GM12878 (cell line): ENCODE measurements at regions not wholly inside any gene's neighbourhood (a gene's known extent, or its start where the extent isn't known, plus 50 kb on each side); places are given as distances from the start of the nearest gene placed in this dataset.
A peak's percentile ranks its signal among the peaks of the same experiment; 100 is the strongest.

Source experiments
- ATF7 ChIP-seq: fragments of 450-650 bp; IDR thresholded peaks from 2 replicates; pipeline ENCODE4 v1.6.1; 2016; ENCODE audit warnings: low read depth, mild to moderate bottlenecking
- CHD2 ChIP-seq: IDR thresholded peaks from 2 replicates; pipeline ENCODE4 v1.6.1; 2011; ENCODE audit warnings: low read depth, low read length, improper control_type of control experiment, borderline replicate concordance
- CREB1 ChIP-seq: IDR thresholded peaks from 2 replicates; pipeline ENCODE4 v1.6.1; 2012; ENCODE audit warnings: low read depth, mild to moderate bottlenecking, inconsistent platforms
- IRF4 ChIP-seq: IDR thresholded peaks from 2 replicates; pipeline ENCODE4 v1.6.1; 2011; ENCODE audit warnings: low read depth, low read length
- JUND ChIP-seq: IDR thresholded peaks from 2 replicates; pipeline ENCODE4 v1.6.1; 2012; ENCODE audit warnings: low read depth, mild to moderate bottlenecking, low read length, improper control_type of control experiment, moderate library complexity
- KAT2A ChIP-seq: conservative IDR thresholded peaks from 2 replicates; pipeline ENCODE4 v1.6.1; 2011; ENCODE audit warnings: low read depth, low read length; ENCODE audit not compliant: control insufficient read depth
- MEF2B ChIP-seq: fragments of 450-650 bp; IDR thresholded peaks from 2 replicates; pipeline ENCODE4 v1.6.1; 2018; ENCODE audit warnings: mild to moderate bottlenecking, moderate library complexity; ENCODE audit not compliant: partially characterized antibody, poor library complexity, severe bottlenecking
- MTA2 ChIP-seq: fragments of 450-650 bp; IDR thresholded peaks from 2 replicates; pipeline ENCODE4 v1.6.1; 2016; ENCODE audit warnings: low read depth, mild to moderate bottlenecking, moderate library complexity
- NR2F1 ChIP-seq: fragments of 450-650 bp; conservative IDR thresholded peaks from 2 replicates; pipeline ENCODE4 v1.6.1; 2017; ENCODE audit warnings: mild to moderate bottlenecking
- NRF1 ChIP-seq: conservative IDR thresholded peaks from 2 replicates; pipeline ENCODE4 v1.6.1; 2011; ENCODE audit warnings: mild to moderate bottlenecking, low read depth, low read length, improper control_type of control experiment
- SIN3A ChIP-seq: IDR thresholded peaks from 2 replicates; pipeline ENCODE4 v1.6.1; 2012; ENCODE audit warnings: low read depth, low read length, improper control_type of control experiment
- SMARCA5 ChIP-seq: fragments of 450-650 bp; IDR thresholded peaks from 2 replicates; pipeline ENCODE4 v1.6.1; 2017; ENCODE audit warnings: mild to moderate bottlenecking
- SMC3 ChIP-seq: IDR thresholded peaks from 2 replicates; pipeline ENCODE4 v1.6.1; 2011; ENCODE audit warnings: low read length, improper control_type of control experiment, borderline replicate concordance
- SREBF1 ChIP-seq: IDR thresholded peaks from 2 replicates; pipeline ENCODE4 v1.6.1; 2012; ENCODE audit warnings: mild to moderate bottlenecking, low read length
- WRNIP1 ChIP-seq: IDR thresholded peaks from 2 replicates; pipeline ENCODE4 v1.6.1; 2011; ENCODE audit warnings: low read depth, low read length, improper control_type of control experiment, borderline replicate concordance
- ZBTB11 ChIP-seq: fragments of 450-650 bp; formaldehyde crosslinking; IDR thresholded peaks from 2 replicates; pipeline ENCODE4 v1.5.0; 2022; ENCODE audit warnings: mild to moderate bottlenecking, missing genetic modification characterization
- TF ChIP-seq, protein P1 (sequence below): IDR thresholded peaks from 2 replicates; pipeline ENCODE4 v1.6.1; 2011; ENCODE audit warnings: low read depth, low read length, improper control_type of control experiment, borderline replicate concordance
- TF ChIP-seq, protein P2 (sequence below): fragments of 450-650 bp; IDR thresholded peaks from 2 replicates; pipeline ENCODE4 v1.6.1; 2017; ENCODE audit warnings: mild to moderate bottlenecking, moderate library complexity
- TF ChIP-seq, protein P3 (sequence below): fragments of 450-650 bp; IDR thresholded peaks from 2 replicates; pipeline ENCODE4 v1.6.1; 2017; ENCODE audit warnings: borderline replicate concordance

GRCh38 chr5:89010512-89010911 is 127.5 kb upstream of the MEF2C start (continued):
- TF ChIP-seq, protein P1, sequence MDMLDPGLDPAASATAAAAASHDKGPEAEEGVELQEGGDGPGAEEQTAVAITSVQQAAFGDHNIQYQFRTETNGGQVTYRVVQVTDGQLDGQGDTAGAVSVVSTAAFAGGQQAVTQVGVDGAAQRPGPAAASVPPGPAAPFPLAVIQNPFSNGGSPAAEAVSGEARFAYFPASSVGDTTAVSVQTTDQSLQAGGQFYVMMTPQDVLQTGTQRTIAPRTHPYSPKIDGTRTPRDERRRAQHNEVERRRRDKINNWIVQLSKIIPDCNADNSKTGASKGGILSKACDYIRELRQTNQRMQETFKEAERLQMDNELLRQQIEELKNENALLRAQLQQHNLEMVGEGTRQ: no peak
- no peak for TF ChIP-seq CREB1
- no peak for TF ChIP-seq SIN3A
- no peak for TF ChIP-seq JUND
- no peak for TF ChIP-seq CHD2
- TF ChIP-seq WRNIP1: no peak
- TF ChIP-seq ZBTB11: no peak
- TF ChIP-seq, protein P2, sequence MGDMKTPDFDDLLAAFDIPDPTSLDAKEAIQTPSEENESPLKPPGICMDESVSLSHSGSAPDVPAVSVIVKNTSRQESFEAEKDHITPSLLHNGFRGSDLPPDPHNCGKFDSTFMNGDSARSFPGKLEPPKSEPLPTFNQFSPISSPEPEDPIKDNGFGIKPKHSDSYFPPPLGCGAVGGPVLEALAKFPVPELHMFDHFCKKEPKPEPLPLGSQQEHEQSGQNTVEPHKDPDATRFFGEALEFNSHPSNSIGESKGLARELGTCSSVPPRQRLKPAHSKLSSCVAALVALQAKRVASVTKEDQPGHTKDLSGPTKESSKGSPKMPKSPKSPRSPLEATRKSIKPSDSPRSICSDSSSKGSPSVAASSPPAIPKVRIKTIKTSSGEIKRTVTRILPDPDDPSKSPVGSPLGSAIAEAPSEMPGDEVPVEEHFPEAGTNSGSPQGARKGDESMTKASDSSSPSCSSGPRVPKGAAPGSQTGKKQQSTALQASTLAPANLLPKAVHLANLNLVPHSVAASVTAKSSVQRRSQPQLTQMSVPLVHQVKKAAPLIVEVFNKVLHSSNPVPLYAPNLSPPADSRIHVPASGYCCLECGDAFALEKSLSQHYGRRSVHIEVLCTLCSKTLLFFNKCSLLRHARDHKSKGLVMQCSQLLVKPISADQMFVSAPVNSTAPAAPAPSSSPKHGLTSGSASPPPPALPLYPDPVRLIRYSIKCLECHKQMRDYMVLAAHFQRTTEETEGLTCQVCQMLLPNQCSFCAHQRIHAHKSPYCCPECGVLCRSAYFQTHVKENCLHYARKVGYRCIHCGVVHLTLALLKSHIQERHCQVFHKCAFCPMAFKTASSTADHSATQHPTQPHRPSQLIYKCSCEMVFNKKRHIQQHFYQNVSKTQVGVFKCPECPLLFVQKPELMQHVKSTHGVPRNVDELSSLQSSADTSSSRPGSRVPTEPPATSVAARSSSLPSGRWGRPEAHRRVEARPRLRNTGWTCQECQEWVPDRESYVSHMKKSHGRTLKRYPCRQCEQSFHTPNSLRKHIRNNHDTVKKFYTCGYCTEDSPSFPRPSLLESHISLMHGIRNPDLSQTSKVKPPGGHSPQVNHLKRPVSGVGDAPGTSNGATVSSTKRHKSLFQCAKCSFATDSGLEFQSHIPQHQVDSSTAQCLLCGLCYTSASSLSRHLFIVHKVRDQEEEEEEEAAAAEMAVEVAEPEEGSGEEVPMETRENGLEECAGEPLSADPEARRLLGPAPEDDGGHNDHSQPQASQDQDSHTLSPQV: no peak
- peak; percentile 90 for TF ChIP-seq MTA2
- peak; percentile 88 for TF ChIP-seq ATF7
- no peak for TF ChIP-seq SMARCA5
- no peak for TF ChIP-seq KAT2A
- TF ChIP-seq IRF4: no peak
- TF ChIP-seq, protein P3, sequence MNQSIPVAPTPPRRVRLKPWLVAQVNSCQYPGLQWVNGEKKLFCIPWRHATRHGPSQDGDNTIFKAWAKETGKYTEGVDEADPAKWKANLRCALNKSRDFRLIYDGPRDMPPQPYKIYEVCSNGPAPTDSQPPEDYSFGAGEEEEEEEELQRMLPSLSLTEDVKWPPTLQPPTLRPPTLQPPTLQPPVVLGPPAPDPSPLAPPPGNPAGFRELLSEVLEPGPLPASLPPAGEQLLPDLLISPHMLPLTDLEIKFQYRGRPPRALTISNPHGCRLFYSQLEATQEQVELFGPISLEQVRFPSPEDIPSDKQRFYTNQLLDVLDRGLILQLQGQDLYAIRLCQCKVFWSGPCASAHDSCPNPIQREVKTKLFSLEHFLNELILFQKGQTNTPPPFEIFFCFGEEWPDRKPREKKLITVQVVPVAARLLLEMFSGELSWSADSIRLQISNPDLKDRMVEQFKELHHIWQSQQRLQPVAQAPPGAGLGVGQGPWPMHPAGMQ: no peak
- no peak for TF ChIP-seq SREBF1
- TF ChIP-seq NRF1: no peak
- TF ChIP-seq NR2F1: 0 out of 2 replicates have a peak, but pooled peaks have one; percentile 48
- TF ChIP-seq MEF2B: peak; percentile 49
- no peak for TF ChIP-seq SMC3
